Coronary artery (tissue), 2 donors: ENCODE measurements at regions not wholly inside any gene's neighbourhood (a gene's known extent, or its start where the extent isn't known, plus 50 kb on each side); places are given as distances from the start of the nearest gene placed in this dataset.

ENCODE experiments used
- DNase-seq: peaks from one replicate; pipeline ENCODE4 v3.0.0-alpha.2; 2017; ENCODE audit warnings: low spot score
- H3K27ac ChIP-seq, 2 donors: fragments of 200-600 bp; sonication (generic); one replicate each; pipeline ENCODE4 v1.5.1; 2016 to 2019
- H3K4me3 ChIP-seq: fragments of 200-600 bp; sonication (generic); 2 replicates; pipeline ENCODE4 v1.5.1; 2016; ENCODE audit warnings: mild to moderate bottlenecking, moderate library complexity
- TF ChIP-seq, protein P1 (sequence below): fragments of 200-600 bp; sonication (generic); IDR thresholded peaks from one replicate; pipeline ENCODE4 v1.5.1; 2019; ENCODE audit warnings: antibody characterized with exemption

DNA sequence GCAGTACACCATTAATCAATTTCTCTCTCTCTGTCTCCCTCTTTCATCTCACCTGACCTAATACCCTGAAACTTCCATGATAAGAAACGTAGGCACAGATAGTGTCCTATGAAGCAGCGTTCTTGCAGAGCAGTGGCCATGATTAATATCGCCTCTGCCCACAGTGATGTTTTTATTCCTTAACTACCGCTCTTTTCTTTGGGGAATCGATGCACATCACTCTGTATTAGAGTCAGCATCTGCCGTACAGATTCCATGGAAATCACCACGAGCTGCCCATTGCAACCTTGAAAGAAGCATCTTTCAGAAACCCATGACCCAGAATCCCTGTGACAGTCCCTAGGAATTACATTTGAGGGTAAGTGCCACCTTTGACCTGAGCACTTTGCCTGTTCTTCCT is 152.0 kb upstream of the ECI2 start:
- Histone ChIP-seq H3K4me3 (no peak overlapping the region), H3K27ac (no peak overlapping the region)
- TF ChIP-seq, protein P1, sequence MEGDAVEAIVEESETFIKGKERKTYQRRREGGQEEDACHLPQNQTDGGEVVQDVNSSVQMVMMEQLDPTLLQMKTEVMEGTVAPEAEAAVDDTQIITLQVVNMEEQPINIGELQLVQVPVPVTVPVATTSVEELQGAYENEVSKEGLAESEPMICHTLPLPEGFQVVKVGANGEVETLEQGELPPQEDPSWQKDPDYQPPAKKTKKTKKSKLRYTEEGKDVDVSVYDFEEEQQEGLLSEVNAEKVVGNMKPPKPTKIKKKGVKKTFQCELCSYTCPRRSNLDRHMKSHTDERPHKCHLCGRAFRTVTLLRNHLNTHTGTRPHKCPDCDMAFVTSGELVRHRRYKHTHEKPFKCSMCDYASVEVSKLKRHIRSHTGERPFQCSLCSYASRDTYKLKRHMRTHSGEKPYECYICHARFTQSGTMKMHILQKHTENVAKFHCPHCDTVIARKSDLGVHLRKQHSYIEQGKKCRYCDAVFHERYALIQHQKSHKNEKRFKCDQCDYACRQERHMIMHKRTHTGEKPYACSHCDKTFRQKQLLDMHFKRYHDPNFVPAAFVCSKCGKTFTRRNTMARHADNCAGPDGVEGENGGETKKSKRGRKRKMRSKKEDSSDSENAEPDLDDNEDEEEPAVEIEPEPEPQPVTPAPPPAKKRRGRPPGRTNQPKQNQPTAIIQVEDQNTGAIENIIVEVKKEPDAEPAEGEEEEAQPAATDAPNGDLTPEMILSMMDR = no peak
- no peak for DNase-seq

DNA sequence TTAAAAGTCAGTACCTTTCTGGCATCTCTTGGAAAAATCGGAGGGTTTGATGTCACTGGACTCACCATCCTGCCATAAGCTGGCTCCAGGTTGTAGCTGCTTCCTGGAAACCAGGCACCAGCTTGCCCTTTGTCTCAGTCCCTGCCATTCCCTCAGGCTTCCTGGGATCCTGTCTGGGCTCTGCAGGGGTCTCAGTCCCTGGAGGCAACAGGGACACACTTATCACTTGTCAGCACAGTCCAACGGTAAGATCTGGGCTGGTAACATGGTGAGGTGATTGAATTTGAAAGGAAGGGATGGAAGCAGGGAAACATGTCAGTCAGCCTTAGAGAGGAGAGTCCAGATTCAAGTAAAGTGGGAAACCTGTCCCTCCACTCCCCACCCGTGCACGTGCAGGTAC is 147.6 kb upstream of the ECI2 start:
- no peak for DNase-seq
- TF ChIP-seq, protein P1 = no peak

DNA sequence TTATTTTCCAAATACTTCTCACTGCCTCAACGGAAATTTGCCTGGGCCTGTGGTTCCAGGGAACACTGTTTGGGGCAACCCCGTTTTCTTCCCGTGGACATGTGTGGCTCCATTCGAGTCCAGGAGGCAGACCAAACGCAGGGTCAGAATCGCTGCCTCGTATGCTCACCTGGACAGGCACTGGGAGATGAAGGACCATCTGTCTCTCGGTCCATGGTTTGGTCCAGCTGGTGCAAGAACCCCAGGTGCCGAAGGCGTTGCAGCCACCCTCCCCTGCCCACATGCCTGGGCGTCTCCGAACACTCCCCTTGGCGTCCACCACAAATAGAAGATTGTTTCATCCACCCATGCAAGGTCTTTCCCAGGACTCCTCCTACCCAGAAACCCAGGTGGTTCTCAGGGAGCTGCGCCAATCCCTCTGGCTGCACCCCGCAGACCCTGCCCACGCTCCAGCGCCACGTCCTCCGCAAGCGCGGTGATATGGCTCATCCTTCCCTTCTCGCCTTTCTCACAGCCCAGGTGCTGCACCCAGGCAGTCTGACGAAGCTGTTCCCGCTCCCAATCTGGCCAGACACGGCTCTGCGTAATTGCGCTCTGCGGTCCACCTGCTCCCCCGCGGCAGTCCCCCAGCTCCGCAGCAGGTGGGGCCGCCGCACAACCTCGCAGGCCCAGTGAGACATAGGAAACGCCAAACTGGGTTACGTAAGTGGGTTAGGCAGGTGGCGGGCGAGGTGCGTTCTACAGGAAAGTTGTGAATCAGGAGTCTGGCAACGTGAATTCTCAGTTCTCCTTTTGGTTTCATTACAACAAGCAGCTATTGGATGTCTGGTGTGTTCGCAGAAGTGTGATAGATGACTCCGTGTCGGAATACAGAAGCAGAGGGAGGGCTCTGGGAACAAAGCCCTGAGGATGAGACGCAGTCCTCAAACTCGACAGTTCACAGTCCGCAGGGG is 146.2 kb upstream of the ECI2 start:
- Histone ChIP-seq H3K4me3 (peak overlapping the region; percentile 63), H3K27ac (no peak overlapping the region)
- no peak for DNase-seq
- TF ChIP-seq, protein P1 = no peak

More for the DNA sequence above, 147.6 kb upstream of the ECI2 start:
- Histone ChIP-seq H3K27ac (no peak overlapping the region), H3K4me3 (no peak overlapping the region)

DNA sequence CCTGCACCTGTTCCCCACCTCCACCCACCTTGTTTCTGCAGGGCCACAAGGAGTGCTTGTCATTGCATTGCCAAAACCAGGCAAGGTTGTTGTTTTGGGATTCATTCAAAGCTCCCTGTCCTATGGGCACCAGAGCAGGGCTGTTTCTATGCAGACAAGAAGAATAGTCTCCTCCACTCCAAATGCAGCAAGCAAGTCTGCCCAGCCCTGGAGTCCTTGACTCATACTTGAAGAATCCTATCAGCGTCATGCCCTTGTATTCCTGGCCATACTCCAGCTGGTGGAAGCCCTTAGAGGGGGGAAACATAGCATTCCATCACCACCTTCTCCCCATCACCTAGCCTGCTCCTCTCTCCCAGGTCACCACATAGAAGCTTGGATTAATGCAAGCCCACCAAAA is 145.3 kb upstream of the ECI2 start:
- H3K27ac ChIP-seq = no peak overlapping the region
- TF ChIP-seq, protein P1 = no peak
- DNase-seq = no peak
- H3K4me3 ChIP-seq = no peak overlapping the region

DNA sequence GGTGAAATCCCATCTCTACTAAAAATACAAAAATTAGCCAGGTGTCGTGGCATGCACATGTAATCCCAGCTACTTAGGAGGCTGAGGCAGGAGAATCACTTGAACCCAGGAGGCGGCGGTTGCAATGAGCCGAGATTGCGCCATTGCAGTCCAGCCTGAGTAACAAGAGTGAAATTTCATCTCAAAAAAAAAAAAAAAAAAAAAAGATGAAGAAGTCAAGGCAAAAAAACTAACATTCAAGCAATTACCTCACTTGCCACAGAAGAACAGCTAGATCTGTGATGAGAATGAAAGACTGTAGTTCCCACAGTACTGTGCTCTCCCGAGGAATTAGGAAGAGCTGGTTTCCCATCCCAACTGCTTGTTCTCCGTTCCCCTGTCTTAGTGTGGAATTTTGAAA is 144.7 kb upstream of the ECI2 start:
- no peak for DNase-seq
- Histone ChIP-seq H3K4me3 (no peak overlapping the region), H3K27ac (no peak overlapping the region)
- TF ChIP-seq, protein P1 = no peak

DNA sequence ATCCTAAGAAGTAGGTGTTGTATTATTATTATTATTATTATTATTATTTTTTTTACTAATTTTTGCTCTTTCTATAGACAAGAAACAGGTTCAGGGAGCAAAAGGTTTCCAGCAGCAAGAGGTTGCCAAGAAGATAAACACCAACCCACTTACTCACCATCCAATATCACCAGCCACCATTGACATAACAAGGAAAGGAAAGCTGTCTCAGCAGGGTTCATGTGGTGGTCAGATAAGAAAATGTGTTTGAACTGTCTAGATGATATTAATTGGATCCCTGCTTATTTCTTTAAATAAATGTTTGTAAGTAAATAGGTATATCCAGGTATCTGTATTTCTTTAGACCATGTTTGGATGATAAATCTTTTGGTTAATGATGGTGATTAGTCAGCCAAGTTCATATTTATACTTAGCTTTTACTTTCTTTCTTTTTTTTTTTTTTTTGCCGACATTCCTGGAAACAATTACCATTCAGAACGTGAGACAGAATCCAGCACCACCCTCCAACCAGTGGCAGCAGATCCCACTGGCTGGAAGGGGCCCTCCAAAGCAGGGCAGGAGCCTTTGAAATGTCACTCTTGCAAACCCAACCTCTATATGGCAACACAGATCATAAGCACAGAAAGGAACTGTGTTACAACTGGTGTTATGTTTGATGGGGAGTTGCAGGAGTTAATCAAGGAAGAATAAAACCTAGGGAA is 139.2 kb upstream of the ECI2 start:
- no peak overlapping the region for H3K4me3 ChIP-seq
- DNase-seq = no peak
- TF ChIP-seq, protein P1 = no peak
- H3K27ac ChIP-seq = no peak overlapping the region
